Adrenal gland (tissue), 5 donors: ENCODE measurements at regions not wholly inside any gene's neighbourhood (a gene's known extent, or its start where the extent isn't known, plus 50 kb on each side); places are given as distances from the start of the nearest gene placed in this dataset.

Source experiments
- POLR2A ChIP-seq, 2 donors: fragments of 450-650 bp; IDR thresholded peaks; one replicate each; pipeline ENCODE4 v1.6.1; 2017; ENCODE audit warnings: antibody characterized with exemption in 2 of 2, mild to moderate bottlenecking in 2 of 2, moderate library complexity in 1 of 2
- TF ChIP-seq, protein P1 (sequence below), 6 experiments: fragments of 450-650 bp in 4 of 6; fragments of 200-600 bp in 2 of 6; sonication (generic) in 1 of 6; IDR thresholded peaks; 1 replicate in 5 of 6; 2 replicates in 1 of 6; pipeline versions ENCODE4 v1.5.1 to v1.8.0; 2016 to 2021; ENCODE audit warnings: antibody characterized with exemption in 6 of 6, mild to moderate bottlenecking in 2 of 6, moderate library complexity in 1 of 6
- donor health status: DM: no; HTN: no; CAD: no.

DNA sequence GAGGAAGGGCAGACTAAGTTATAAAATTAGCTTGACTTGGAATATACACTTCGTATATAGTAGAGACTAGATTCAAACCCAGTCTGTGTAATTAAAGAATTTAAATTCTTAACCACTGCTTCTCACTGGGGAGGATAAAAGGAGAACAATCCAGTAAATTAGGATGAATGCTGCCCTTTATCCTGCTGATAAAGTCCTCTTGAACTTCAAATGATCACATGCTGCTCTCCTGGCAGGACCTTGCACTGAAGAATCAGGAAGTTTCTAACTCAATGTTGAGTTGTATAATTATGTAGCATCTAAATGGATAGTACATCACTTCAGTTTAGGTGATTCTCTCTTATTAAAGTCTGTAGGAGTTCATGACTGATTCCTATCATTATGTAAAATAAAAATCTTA is 1179.7 kb downstream of the DSC3 start:
- TF ChIP-seq, protein P1, sequence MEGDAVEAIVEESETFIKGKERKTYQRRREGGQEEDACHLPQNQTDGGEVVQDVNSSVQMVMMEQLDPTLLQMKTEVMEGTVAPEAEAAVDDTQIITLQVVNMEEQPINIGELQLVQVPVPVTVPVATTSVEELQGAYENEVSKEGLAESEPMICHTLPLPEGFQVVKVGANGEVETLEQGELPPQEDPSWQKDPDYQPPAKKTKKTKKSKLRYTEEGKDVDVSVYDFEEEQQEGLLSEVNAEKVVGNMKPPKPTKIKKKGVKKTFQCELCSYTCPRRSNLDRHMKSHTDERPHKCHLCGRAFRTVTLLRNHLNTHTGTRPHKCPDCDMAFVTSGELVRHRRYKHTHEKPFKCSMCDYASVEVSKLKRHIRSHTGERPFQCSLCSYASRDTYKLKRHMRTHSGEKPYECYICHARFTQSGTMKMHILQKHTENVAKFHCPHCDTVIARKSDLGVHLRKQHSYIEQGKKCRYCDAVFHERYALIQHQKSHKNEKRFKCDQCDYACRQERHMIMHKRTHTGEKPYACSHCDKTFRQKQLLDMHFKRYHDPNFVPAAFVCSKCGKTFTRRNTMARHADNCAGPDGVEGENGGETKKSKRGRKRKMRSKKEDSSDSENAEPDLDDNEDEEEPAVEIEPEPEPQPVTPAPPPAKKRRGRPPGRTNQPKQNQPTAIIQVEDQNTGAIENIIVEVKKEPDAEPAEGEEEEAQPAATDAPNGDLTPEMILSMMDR (IDR thresholded peaks at IDR 0.05): no peak
- TF ChIP-seq POLR2A (IDR thresholded peaks at IDR 0.05): no peak
